ENCODE measurements at regions not wholly inside any gene's neighbourhood (a gene's known extent, or its start where the extent isn't known, plus 50 kb on each side); places are given as distances from the start of the nearest gene placed in this dataset.

- ChIA-PET CTCF (interaction anchor here (2.4 kb wide), 1 partner anchor 13 kb away, joined by 10 read pairs; no protein-coding TSS in a partner anchor), POLR2A (no interaction called here)
- Histone ChIP-seq H3K4me3 (ENCODE audit: control insufficient read depth in 1 of 7, extremely low read depth in 1 of 7, insufficient read depth in 4 of 7, low read depth in 2 of 7, low read length in 6 of 7) (no peak overlapping the region), H3K4me1 (ENCODE audit: control extremely low read depth in 1 of 4, control insufficient read depth in 4 of 4, insufficient read depth in 4 of 4, low read length in 3 of 4) (no peaks in the 10 kb centered on the region), H3K27me3 (replicated peaks in 2 of 5; ENCODE audit: control insufficient read depth in 4 of 5, insufficient read depth in 5 of 5, low read length in 4 of 5) (no peaks in the 10 kb centered on the region), H3K9me3 (ENCODE audit: control extremely low read depth in 1 of 5, control insufficient read depth in 4 of 5, insufficient read depth in 2 of 5, low read depth in 1 of 5, low read length in 4 of 5) (no peaks in the 10 kb centered on the region), H3K27ac (ENCODE audit: insufficient read depth in 1 of 2, low read depth in 1 of 2, low read length in 2 of 2, poor library complexity in 1 of 2, severe bottlenecking in 2 of 2) (no peak overlapping the region), H3K36me3 (ENCODE audit: control insufficient read depth in 4 of 4, insufficient read depth in 4 of 4, low read length in 3 of 4) (no peaks in the 10 kb centered on the region)
- DNase-seq: no peak
Measured at GRCh38 chr6:91094341-91094740, 507.5 kb upstream of the MAP3K7 start.

DNA sequence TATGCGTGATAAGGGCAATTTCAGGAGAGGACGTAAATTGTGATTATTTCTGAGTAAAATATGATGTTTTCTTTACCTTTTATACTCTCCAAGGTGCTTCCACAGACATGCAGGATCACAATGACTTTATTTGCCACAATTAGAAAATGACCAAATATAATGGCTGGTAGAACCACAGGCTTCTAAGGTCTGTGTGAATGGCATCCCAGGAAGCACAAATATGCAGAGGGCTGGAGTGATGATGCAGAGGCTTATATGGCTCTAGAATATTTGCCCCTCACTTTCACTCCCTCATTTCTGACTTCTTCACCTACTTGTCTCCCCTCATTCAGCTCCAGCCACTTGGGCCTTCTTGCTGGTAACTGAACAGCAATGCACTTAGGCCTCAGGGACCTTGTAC is 502.1 kb upstream of the MAP3K7 start:
- no CpG with 5 or more reads among the region's 2 CpGs for WGBS (ENCODE audit: insufficient coverage)

DNA sequence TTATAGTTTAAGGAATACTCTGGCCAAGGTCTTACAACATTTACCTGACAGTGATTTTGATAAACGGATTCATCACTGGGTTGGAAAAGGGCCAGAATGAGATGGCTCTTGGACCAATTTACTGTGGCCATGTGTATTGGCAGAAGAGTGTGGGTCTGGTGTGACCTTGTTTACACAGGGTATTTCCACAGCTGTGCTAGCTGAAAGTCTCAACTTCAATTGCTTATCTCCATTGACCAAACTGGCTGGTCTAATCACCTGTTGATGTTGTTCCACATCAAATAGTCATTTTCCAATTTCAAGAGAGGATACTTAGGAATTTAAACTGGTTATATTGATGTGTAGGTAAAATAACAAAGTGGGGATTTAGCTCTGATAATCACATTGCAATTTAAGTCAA is 501.6 kb upstream of the MAP3K7 start:
- POLR2A ChIA-PET: no interaction called here

More for the DNA sequence above, 502.1 kb upstream of the MAP3K7 start:
- ChIA-PET POLR2A (no interaction called here), CTCF (interaction anchor here (2.3 kb wide), 1 partner anchor 8 kb away, joined by 8 read pairs; no protein-coding TSS in a partner anchor)
- no peak for DNase-seq
- Histone ChIP-seq H3K4me3 (ENCODE audit: control insufficient read depth in 1 of 7, extremely low read depth in 1 of 7, insufficient read depth in 4 of 7, low read depth in 2 of 7, low read length in 6 of 7) (no peak overlapping the region), H3K27ac (ENCODE audit: insufficient read depth in 1 of 2, low read depth in 1 of 2, low read length in 2 of 2, poor library complexity in 1 of 2, severe bottlenecking in 2 of 2) (no peak overlapping the region), H3K27me3 (replicated peaks in 2 of 5; ENCODE audit: control insufficient read depth in 4 of 5, insufficient read depth in 5 of 5, low read length in 4 of 5) (no peaks in the 10 kb centered on the region), H3K36me3 (ENCODE audit: control insufficient read depth in 4 of 4, insufficient read depth in 4 of 4, low read length in 3 of 4) (no peaks in the 10 kb centered on the region), H3K9me3 (ENCODE audit: control extremely low read depth in 1 of 5, control insufficient read depth in 4 of 5, insufficient read depth in 2 of 5, low read depth in 1 of 5, low read length in 4 of 5) (no peaks in the 10 kb centered on the region), H3K4me1 (ENCODE audit: control extremely low read depth in 1 of 4, control insufficient read depth in 4 of 4, insufficient read depth in 4 of 4, low read length in 3 of 4) (no peaks in the 10 kb centered on the region)

GRCh38 chr6:91087908-91088307 is 501.0 kb upstream of the MAP3K7 start:
- H3K27ac ChIP-seq (ENCODE audit: insufficient read depth in 1 of 2, low read depth in 1 of 2, low read length in 2 of 2, poor library complexity in 1 of 2, severe bottlenecking in 2 of 2): no peak overlapping the region
- CTCF ChIA-PET: interaction anchor here (0.6 kb wide), 1 partner anchor 62 kb away, joined by 3 read pairs; no protein-coding TSS in a partner anchor
- DNase-seq: no peak
- no peak overlapping the region for H3K4me3 ChIP-seq (ENCODE audit: control insufficient read depth in 1 of 7, extremely low read depth in 1 of 7, insufficient read depth in 4 of 7, low read depth in 2 of 7, low read length in 6 of 7)
- no peaks in the 10 kb centered on the region for H3K36me3 ChIP-seq (ENCODE audit: control insufficient read depth in 4 of 4, insufficient read depth in 4 of 4, low read length in 3 of 4)
- no peaks in the 10 kb centered on the region for H3K27me3 ChIP-seq (replicated peaks in 2 of 5; ENCODE audit: control insufficient read depth in 4 of 5, insufficient read depth in 5 of 5, low read length in 4 of 5)
- POLR2A ChIA-PET: no interaction called here
- H3K9me3 ChIP-seq (ENCODE audit: control extremely low read depth in 1 of 5, control insufficient read depth in 4 of 5, insufficient read depth in 2 of 5, low read depth in 1 of 5, low read length in 4 of 5): no peaks in the 10 kb centered on the region
- no peaks in the 10 kb centered on the region for H3K4me1 ChIP-seq (ENCODE audit: control extremely low read depth in 1 of 4, control insufficient read depth in 4 of 4, insufficient read depth in 4 of 4, low read length in 3 of 4)
- 91% methylated on average over 3 of the region's 4 CpGs for WGBS (ENCODE audit: insufficient coverage)

More for the DNA sequence above, 501.6 kb upstream of the MAP3K7 start:
- H3K4me1 ChIP-seq (ENCODE audit: control extremely low read depth in 1 of 4, control insufficient read depth in 4 of 4, insufficient read depth in 4 of 4, low read length in 3 of 4): no peaks in the 10 kb centered on the region
- no peak overlapping the region for H3K27ac ChIP-seq (ENCODE audit: insufficient read depth in 1 of 2, low read depth in 1 of 2, low read length in 2 of 2, poor library complexity in 1 of 2, severe bottlenecking in 2 of 2)
- no peaks in the 10 kb centered on the region for H3K27me3 ChIP-seq (replicated peaks in 2 of 5; ENCODE audit: control insufficient read depth in 4 of 5, insufficient read depth in 5 of 5, low read length in 4 of 5)
- no peak overlapping the region for H3K4me3 ChIP-seq (ENCODE audit: control insufficient read depth in 1 of 7, extremely low read depth in 1 of 7, insufficient read depth in 4 of 7, low read depth in 2 of 7, low read length in 6 of 7)
- no peaks in the 10 kb centered on the region for H3K36me3 ChIP-seq (ENCODE audit: control insufficient read depth in 4 of 4, insufficient read depth in 4 of 4, low read length in 3 of 4)
- 83% methylated on average over 1 of the region's 1 CpG for WGBS (ENCODE audit: insufficient coverage)
- CTCF ChIA-PET: no interaction called here
- DNase-seq: no peak
- H3K9me3 ChIP-seq (ENCODE audit: control extremely low read depth in 1 of 5, control insufficient read depth in 4 of 5, insufficient read depth in 2 of 5, low read depth in 1 of 5, low read length in 4 of 5): no peaks in the 10 kb centered on the region

DNA sequence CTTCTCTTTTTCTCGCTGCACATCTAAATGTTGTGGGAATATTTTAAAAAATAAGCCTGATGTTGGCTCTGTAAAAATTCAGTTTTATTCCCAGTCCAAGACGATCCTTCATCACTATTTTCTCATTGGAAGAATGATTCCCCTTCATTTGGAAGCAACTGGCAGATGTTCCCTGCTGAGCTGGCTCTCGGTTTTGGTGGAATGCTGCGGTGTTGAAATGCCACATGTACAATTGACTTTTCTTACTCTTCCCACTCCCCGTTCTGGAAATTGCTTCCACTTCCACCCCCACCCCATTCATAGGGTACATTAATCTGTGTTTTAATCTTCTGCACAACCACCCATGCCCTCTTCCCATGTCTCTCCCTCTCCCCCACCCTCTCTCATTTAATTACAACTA is 496.3 kb upstream of the MAP3K7 start:
- 92% methylated on average over 4 of the region's 5 CpGs for WGBS (ENCODE audit: insufficient coverage)
- Histone ChIP-seq H3K36me3 (ENCODE audit: control insufficient read depth in 4 of 4, insufficient read depth in 4 of 4, low read length in 3 of 4) (no peaks in the 10 kb centered on the region), H3K27ac (ENCODE audit: insufficient read depth in 1 of 2, low read depth in 1 of 2, low read length in 2 of 2, poor library complexity in 1 of 2, severe bottlenecking in 2 of 2) (no peak overlapping the region), H3K4me3 (ENCODE audit: control insufficient read depth in 1 of 7, extremely low read depth in 1 of 7, insufficient read depth in 4 of 7, low read depth in 2 of 7, low read length in 6 of 7) (no peak overlapping the region), H3K27me3 (replicated peaks in 2 of 5; ENCODE audit: control insufficient read depth in 4 of 5, insufficient read depth in 5 of 5, low read length in 4 of 5) (no peaks in the 10 kb centered on the region), H3K4me1 (ENCODE audit: control extremely low read depth in 1 of 4, control insufficient read depth in 4 of 4, insufficient read depth in 4 of 4, low read length in 3 of 4) (no peaks in the 10 kb centered on the region), H3K9me3 (ENCODE audit: control extremely low read depth in 1 of 5, control insufficient read depth in 4 of 5, insufficient read depth in 2 of 5, low read depth in 1 of 5, low read length in 4 of 5) (no peaks in the 10 kb centered on the region)
- no peak for DNase-seq
- POLR2A ChIA-PET: no interaction called here
- CTCF ChIA-PET: interaction anchor here (0.6 to 2.3 kb wide), 3 partner anchors 94 to 223 kb away, joined by 3 to 8 read pairs (median 5); no protein-coding TSS in a partner anchor

GRCh38 chr6:91082311-91082832 is 495.5 kb upstream of the MAP3K7 start:
- 100% methylated on average over 2 of the region's 3 CpGs for WGBS (ENCODE audit: insufficient coverage)
- POLR2A ChIA-PET: no interaction called here
- no peak overlapping the region for H3K4me3 ChIP-seq (ENCODE audit: control insufficient read depth in 1 of 7, extremely low read depth in 1 of 7, insufficient read depth in 4 of 7, low read depth in 2 of 7, low read length in 6 of 7)
- no peaks in the 10 kb centered on the region for H3K4me1 ChIP-seq (ENCODE audit: control extremely low read depth in 1 of 4, control insufficient read depth in 4 of 4, insufficient read depth in 4 of 4, low read length in 3 of 4)
- H3K36me3 ChIP-seq (ENCODE audit: control insufficient read depth in 4 of 4, insufficient read depth in 4 of 4, low read length in 3 of 4): no peaks in the 10 kb centered on the region
- CTCF ChIA-PET: interaction anchor here (0.6 to 2.3 kb wide), 4 partner anchors 141 to 1244 kb away, joined by 3 to 8 read pairs (median 4); no protein-coding TSS in a partner anchor
- H3K27ac ChIP-seq (ENCODE audit: insufficient read depth in 1 of 2, low read depth in 1 of 2, low read length in 2 of 2, poor library complexity in 1 of 2, severe bottlenecking in 2 of 2): no peak overlapping the region
- no peaks in the 10 kb centered on the region for H3K9me3 ChIP-seq (ENCODE audit: control extremely low read depth in 1 of 5, control insufficient read depth in 4 of 5, insufficient read depth in 2 of 5, low read depth in 1 of 5, low read length in 4 of 5)
- H3K27me3 ChIP-seq (replicated peaks in 2 of 5; ENCODE audit: control insufficient read depth in 4 of 5, insufficient read depth in 5 of 5, low read length in 4 of 5): no peaks in the 10 kb centered on the region
- DNase-seq: no peak

- no peaks in the 10 kb centered on the region for H3K9me3 ChIP-seq (ENCODE audit: control extremely low read depth in 1 of 5, control insufficient read depth in 4 of 5, insufficient read depth in 2 of 5, low read depth in 1 of 5, low read length in 4 of 5)
- H3K27me3 ChIP-seq (replicated peaks in 2 of 5; ENCODE audit: control insufficient read depth in 4 of 5, insufficient read depth in 5 of 5, low read length in 4 of 5): no peaks in the 10 kb centered on the region
- H3K4me1 ChIP-seq (ENCODE audit: control extremely low read depth in 1 of 4, control insufficient read depth in 4 of 4, insufficient read depth in 4 of 4, low read length in 3 of 4): no peaks in the 10 kb centered on the region
- no peak overlapping the region for H3K4me3 ChIP-seq (ENCODE audit: control insufficient read depth in 1 of 7, extremely low read depth in 1 of 7, insufficient read depth in 4 of 7, low read depth in 2 of 7, low read length in 6 of 7)
- ChIA-PET POLR2A (no interaction called here), CTCF (interaction anchor here (0.6 to 2.3 kb wide), 7 partner anchors 9 to 552 kb away, joined by 3 to 10 read pairs (median 6); no protein-coding TSS in a partner anchor)
- DNase-seq: peak; percentile 15 to 59 (median 46)
- 38% methylated on average over 4 of the region's 6 CpGs for WGBS (ENCODE audit: insufficient coverage)
- no peaks in the 10 kb centered on the region for H3K36me3 ChIP-seq (ENCODE audit: control insufficient read depth in 4 of 4, insufficient read depth in 4 of 4, low read length in 3 of 4)
- H3K27ac ChIP-seq (ENCODE audit: insufficient read depth in 1 of 2, low read depth in 1 of 2, low read length in 2 of 2, poor library complexity in 1 of 2, severe bottlenecking in 2 of 2): no peak overlapping the region
Measured at GRCh38 chr6:91081452-91082067, 494.7 kb upstream of the MAP3K7 start.

Measured in common myeloid progenitor, CD34-positive (primary cell).